ENCODE measurements at regions not wholly inside any gene's neighbourhood (a gene's known extent, or its start where the extent isn't known, plus 50 kb on each side); places are given as distances from the start of the nearest gene placed in this dataset.

DNA sequence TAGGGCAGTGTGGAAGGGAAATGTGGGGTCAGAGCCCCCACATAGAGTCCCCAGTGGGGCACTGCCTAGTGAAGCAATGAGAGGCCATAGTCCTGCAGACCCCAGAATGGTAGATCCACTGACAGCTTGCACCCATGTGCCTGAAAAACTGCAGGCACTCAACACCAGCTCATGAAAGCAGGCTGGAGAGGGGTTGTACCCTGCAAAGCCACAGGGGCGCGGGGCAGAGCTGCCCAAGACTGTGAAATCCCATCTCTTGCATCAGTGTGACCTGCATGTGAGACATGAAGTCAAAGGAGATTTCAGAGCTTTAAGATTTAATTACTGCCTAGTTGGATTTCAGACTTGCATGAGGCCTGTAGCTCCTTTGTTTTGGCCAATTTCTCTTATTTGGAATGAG lies 224.0 kb downstream of the TXNL1 start:
- TF ChIP-seq, protein P1, sequence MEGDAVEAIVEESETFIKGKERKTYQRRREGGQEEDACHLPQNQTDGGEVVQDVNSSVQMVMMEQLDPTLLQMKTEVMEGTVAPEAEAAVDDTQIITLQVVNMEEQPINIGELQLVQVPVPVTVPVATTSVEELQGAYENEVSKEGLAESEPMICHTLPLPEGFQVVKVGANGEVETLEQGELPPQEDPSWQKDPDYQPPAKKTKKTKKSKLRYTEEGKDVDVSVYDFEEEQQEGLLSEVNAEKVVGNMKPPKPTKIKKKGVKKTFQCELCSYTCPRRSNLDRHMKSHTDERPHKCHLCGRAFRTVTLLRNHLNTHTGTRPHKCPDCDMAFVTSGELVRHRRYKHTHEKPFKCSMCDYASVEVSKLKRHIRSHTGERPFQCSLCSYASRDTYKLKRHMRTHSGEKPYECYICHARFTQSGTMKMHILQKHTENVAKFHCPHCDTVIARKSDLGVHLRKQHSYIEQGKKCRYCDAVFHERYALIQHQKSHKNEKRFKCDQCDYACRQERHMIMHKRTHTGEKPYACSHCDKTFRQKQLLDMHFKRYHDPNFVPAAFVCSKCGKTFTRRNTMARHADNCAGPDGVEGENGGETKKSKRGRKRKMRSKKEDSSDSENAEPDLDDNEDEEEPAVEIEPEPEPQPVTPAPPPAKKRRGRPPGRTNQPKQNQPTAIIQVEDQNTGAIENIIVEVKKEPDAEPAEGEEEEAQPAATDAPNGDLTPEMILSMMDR (IDR thresholded peaks at IDR 0.05) = no peak
- TF ChIP-seq POLR2A (IDR thresholded peaks at IDR 0.05) = no peak
- Histone ChIP-seq H3K27me3 (no peaks in the 10 kb centered on the region), H3K4me3 (no peak overlapping the region), H3K27ac (no peak overlapping the region), H3K4me1 (peaks cover 8% of the 10 kb centered on the region), H3K9me3 (no peaks in the 10 kb centered on the region), H3K36me3 (ENCODE audit: low read depth, missing control alignments) (no peaks in the 10 kb centered on the region)
- intact Hi-C loops (cut with DNase I; ENCODE audit: low total_unique reads) = no loop called here
- DNase-seq = no peak
- 100% methylated on average over 2 of the region's 2 CpGs; no CpG with 5 or more reads in 1 of the 2 donors for WGBS, 2 donors

DNA sequence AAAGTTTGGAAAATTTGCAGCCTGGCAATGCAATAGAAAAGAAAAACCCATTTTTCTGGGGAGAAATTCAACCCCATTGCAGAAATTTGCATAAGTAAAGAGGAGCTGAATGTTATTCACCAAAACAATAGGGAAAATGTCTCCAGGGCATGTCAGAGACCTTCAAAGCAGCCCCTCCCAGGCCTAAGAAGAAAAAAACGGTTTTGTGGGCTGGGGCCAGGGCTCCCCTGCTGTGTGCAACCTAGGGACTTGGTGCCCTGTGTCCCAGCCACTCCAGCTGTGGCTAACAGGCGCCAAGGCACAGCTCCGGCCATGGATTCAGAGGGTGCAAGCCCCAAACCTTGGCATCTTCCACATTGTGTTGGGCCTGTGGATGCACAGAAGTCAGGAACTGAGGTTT lies 224.5 kb downstream of the TXNL1 start:
- H3K9me3 ChIP-seq = no peaks in the 10 kb centered on the region
- TF ChIP-seq POLR2A (IDR thresholded peaks at IDR 0.05) = no peak
- TF ChIP-seq, protein P1 (IDR thresholded peaks at IDR 0.05) = no peak
- DNase-seq = no peak
- peaks cover 8% of the 10 kb centered on the region for H3K4me1 ChIP-seq
- 69 to 70% methylated on average over 2 to 3 of the region's 3 CpGs for WGBS, 2 donors
- no peaks in the 10 kb centered on the region for H3K36me3 ChIP-seq (ENCODE audit: low read depth, missing control alignments)
- H3K27me3 ChIP-seq = no peaks in the 10 kb centered on the region
- no peak overlapping the region for H3K27ac ChIP-seq
- no peak overlapping the region for H3K4me3 ChIP-seq
- intact Hi-C loops (cut with DNase I; ENCODE audit: low total_unique reads) = no loop called here

DNA sequence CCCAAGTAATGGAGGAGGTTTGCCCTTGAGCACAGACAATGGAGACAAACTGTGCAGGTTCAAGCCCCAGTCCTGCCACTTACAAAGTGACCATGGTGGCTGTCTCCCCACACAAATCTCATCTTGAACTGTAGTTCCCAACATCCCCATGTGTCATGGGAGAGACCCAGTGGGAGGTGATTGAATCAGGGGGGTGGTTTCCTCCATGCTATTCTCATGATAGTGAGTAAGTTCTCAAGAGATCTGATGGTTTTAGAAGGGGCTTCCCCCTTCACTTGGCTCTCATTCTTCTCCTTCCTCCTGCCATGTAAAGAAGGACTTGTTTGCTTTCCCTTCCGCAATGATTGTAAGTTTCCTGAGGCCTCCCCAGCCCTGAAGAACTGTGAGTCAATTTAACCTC lies 225.4 kb downstream of the TXNL1 start:
- WGBS, 2 donors = 93% methylated on average over 1 of the region's 1 CpG

DNA sequence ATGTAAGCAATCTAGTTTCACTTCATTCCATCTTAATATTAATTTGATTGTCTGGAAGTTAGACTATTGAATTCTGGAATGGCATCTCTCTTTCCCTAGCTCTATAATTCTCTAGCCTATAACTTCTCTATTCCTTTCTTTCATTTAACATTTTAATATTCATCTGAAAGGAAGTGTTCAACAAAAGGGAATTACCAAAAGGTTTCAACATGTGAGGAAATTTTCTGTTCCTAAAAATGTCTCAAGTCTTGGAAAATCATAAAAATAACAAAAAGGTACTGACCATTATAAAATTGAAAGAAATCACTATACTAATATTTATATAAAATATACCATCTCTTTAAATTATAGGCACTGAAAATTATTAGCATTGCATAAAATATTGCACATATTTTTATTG lies 228.7 kb downstream of the TXNL1 start:
- Histone ChIP-seq H3K36me3 (ENCODE audit: low read depth, missing control alignments) (no peaks in the 10 kb centered on the region), H3K4me3 (no peak overlapping the region), H3K9me3 (no peaks in the 10 kb centered on the region), H3K27me3 (no peaks in the 10 kb centered on the region), H3K27ac (no peak overlapping the region), H3K4me1 (peaks cover 8% of the 10 kb centered on the region)
- intact Hi-C loops (cut with DNase I; ENCODE audit: low total_unique reads) = no loop called here
- DNase-seq = no peak
- TF ChIP-seq POLR2A (IDR thresholded peaks at IDR 0.05) = no peak
- TF ChIP-seq, protein P1 (IDR thresholded peaks at IDR 0.05) = no peak

More for the DNA sequence above, 225.4 kb downstream of the TXNL1 start:
- Histone ChIP-seq H3K36me3 (ENCODE audit: low read depth, missing control alignments) (no peaks in the 10 kb centered on the region), H3K27ac (no peak overlapping the region), H3K27me3 (no peaks in the 10 kb centered on the region), H3K9me3 (no peaks in the 10 kb centered on the region), H3K4me1 (peaks cover 8% of the 10 kb centered on the region), H3K4me3 (no peak overlapping the region)
- no peak for TF ChIP-seq POLR2A (IDR thresholded peaks at IDR 0.05)
- intact Hi-C loops (cut with DNase I; ENCODE audit: low total_unique reads) = no loop called here
- no peak for DNase-seq

DNA sequence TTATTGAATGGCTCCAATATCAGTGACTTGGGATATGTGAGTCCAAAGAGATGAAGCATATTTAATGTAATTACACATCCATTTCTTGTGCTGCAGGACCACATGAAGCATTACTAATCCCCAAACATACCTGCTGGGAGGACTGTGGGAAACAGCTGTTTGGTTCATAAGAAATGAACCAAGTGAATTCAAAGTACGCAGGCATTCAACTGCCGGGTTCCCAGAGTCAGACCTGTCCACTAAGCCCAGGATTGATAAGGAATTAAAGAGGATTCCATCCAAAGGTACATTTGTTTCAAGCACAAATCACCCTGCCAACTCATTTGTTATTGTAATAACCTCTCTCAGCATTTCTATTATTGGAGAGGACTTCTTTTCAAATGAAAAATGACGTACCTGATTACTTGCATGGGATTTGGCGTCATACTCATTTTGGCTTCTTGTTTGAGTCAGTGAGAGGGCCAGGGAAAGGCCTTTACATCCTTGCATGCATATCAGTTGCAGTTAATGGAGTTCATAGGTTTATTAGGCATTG lies 230.7 kb downstream of the TXNL1 start:
- H3K9me3 ChIP-seq = no peaks in the 10 kb centered on the region
- intact Hi-C loops (cut with DNase I; ENCODE audit: low total_unique reads) = no loop called here
- DNase-seq = no peak
- no peaks in the 10 kb centered on the region for H3K4me1 ChIP-seq
- no peaks in the 10 kb centered on the region for H3K36me3 ChIP-seq (ENCODE audit: low read depth, missing control alignments)
- no peak for TF ChIP-seq POLR2A (IDR thresholded peaks at IDR 0.05)
- TF ChIP-seq, protein P1 (IDR thresholded peaks at IDR 0.05) = no peak
- H3K4me3 ChIP-seq = no peak overlapping the region
- H3K27ac ChIP-seq = no peak overlapping the region
- WGBS, 2 donors = 90 to 97% methylated on average over 4 of the region's 4 CpGs
- no peaks in the 10 kb centered on the region for H3K27me3 ChIP-seq
